ENCODE measurements at regions not wholly inside any gene's neighbourhood (a gene's known extent, or its start where the extent isn't known, plus 50 kb on each side); places are given as distances from the start of the nearest gene placed in this dataset.

- DNase-seq (ENCODE audit: insufficient read length, low spot score) (no peak), FAIRE-seq (no peak)
- no peak for TF ChIP-seq POLR2A (IDR thresholded peaks at IDR 0.05; ENCODE audit: low read depth, low read length)
Measured at GRCh38 chr6:170208651-170209353, 82.1 kb downstream of the DLL1 start.

- no peak for TF ChIP-seq POLR2A (IDR thresholded peaks at IDR 0.05; ENCODE audit: low read depth, low read length)
- FAIRE-seq, result no peak
- DNase-seq (ENCODE audit: insufficient read length, low spot score), result no peak
Measured at GRCh38 chr6:170208182-170208601, 82.7 kb downstream of the DLL1 start.

GRCh38 chr6:170207586-170208181, 83.2 kb downstream of the DLL1 start:
- TF ChIP-seq POLR2A (IDR thresholded peaks at IDR 0.05; ENCODE audit: low read depth, low read length), result no peak
- no peak for FAIRE-seq
- no peak for DNase-seq (ENCODE audit: insufficient read length, low spot score)

- FAIRE-seq (no peak), DNase-seq (ENCODE audit: insufficient read length, low spot score) (no peak)
- TF ChIP-seq POLR2A (IDR thresholded peaks at IDR 0.05; ENCODE audit: low read depth, low read length), result no peak
Measured at GRCh38 chr6:170206851-170207431, 83.9 kb downstream of the DLL1 start.

GRCh38 chr6:170206317-170206621, 84.6 kb downstream of the DLL1 start:
- FAIRE-seq, result no peak
- no peak for DNase-seq (ENCODE audit: insufficient read length, low spot score)
- no peak for TF ChIP-seq POLR2A (IDR thresholded peaks at IDR 0.05; ENCODE audit: low read depth, low read length)

- DNase-seq (ENCODE audit: insufficient read length, low spot score), result no peak
- TF ChIP-seq POLR2A (IDR thresholded peaks at IDR 0.05; ENCODE audit: low read depth, low read length), result no peak
- no peak for FAIRE-seq
Measured at GRCh38 chr6:170205534-170206316, 85.2 kb downstream of the DLL1 start.

- no peak for TF ChIP-seq POLR2A (IDR thresholded peaks at IDR 0.05; ENCODE audit: low read depth, low read length)
- DNase-seq (ENCODE audit: insufficient read length, low spot score), result no peak
- FAIRE-seq, result no peak
Measured at GRCh38 chr6:170205126-170205525, 85.8 kb downstream of the DLL1 start.

GRCh38 chr6:170203212-170203611, 87.7 kb downstream of the DLL1 start:
- no peak for TF ChIP-seq POLR2A (IDR thresholded peaks at IDR 0.05; ENCODE audit: low read depth, low read length)
- DNase-seq (ENCODE audit: insufficient read length, low spot score), result no peak
- FAIRE-seq, result no peak

GRCh38 chr6:170202416-170203135, 88.3 kb downstream of the DLL1 start:
- DNase-seq (ENCODE audit: insufficient read length, low spot score), result no peak
- no peak for FAIRE-seq
- no peak for TF ChIP-seq POLR2A (IDR thresholded peaks at IDR 0.05; ENCODE audit: low read depth, low read length)

- TF ChIP-seq POLR2A (IDR thresholded peaks at IDR 0.05; ENCODE audit: low read depth, low read length), result no peak
- FAIRE-seq (no peak), DNase-seq (ENCODE audit: insufficient read length, low spot score) (no peak)
Measured at GRCh38 chr6:170201361-170201760, 89.5 kb downstream of the DLL1 start.

- FAIRE-seq, result no peak
- TF ChIP-seq POLR2A (IDR thresholded peaks at IDR 0.05; ENCODE audit: low read depth, low read length), result no peak
Measured at GRCh38 chr6:170200458-170200891, 90.4 kb downstream of the DLL1 start.

GRCh38 chr6:170199716-170200115, 91.2 kb downstream of the DLL1 start:
- DNase-seq (ENCODE audit: insufficient read length, low spot score) (no peak), FAIRE-seq (no peak)

More at GRCh38 chr6:170200458-170200891, 90.4 kb downstream of the DLL1 start:
- DNase-seq (ENCODE audit: insufficient read length, low spot score), result no peak

GRCh38 chr6:170198298-170198697, 92.6 kb downstream of the DLL1 start:
- no peak for TF ChIP-seq POLR2A (IDR thresholded peaks at IDR 0.05; ENCODE audit: low read depth, low read length)

More at GRCh38 chr6:170199716-170200115, 91.2 kb downstream of the DLL1 start:
- TF ChIP-seq POLR2A (IDR thresholded peaks at IDR 0.05; ENCODE audit: low read depth, low read length), result no peak

More at GRCh38 chr6:170198298-170198697, 92.6 kb downstream of the DLL1 start:
- DNase-seq (ENCODE audit: insufficient read length, low spot score), result no peak
- FAIRE-seq, result no peak
